ENCODE measurements at regions not wholly inside any gene's neighbourhood (a gene's known extent, or its start where the extent isn't known, plus 50 kb on each side); places are given as distances from the start of the nearest gene placed in this dataset.

GRCh38 chr5:30131-30530, 61.8 kb upstream of the PLEKHG4B start:
- TF ChIP-seq CTCF (IDR thresholded peaks at IDR 0.05), result no peak
- TF ChIP-seq EZH2 (IDR thresholded peaks at IDR 0.05), result no peak
